ES-I3 (cell line): ENCODE measurements at regions not wholly inside any gene's neighbourhood (a gene's known extent, or its start where the extent isn't known, plus 50 kb on each side); places are given as distances from the start of the nearest gene placed in this dataset.

Experiments
- H3K36me3 ChIP-seq: 2 replicates; pipeline ENCODE4 v1.6.1; 2013; ENCODE audit warnings: mild to moderate bottlenecking, low read length, control low read depth, moderate library complexity; ENCODE audit not compliant: insufficient read depth
- H3K4me1 ChIP-seq: 2 replicates; pipeline ENCODE4 v1.6.1; 2013; ENCODE audit warnings: mild to moderate bottlenecking, control low read depth, low read length; ENCODE audit not compliant: insufficient read depth
- H3K9ac ChIP-seq: 2 replicates; pipeline ENCODE4 v1.6.1; 2013; ENCODE audit warnings: low read depth, mild to moderate bottlenecking, low read length, moderate library complexity
- H3K9me3 ChIP-seq: 2 replicates; pipeline ENCODE4 v1.6.1; 2013; ENCODE audit warnings: mild to moderate bottlenecking, low read length, moderate library complexity; ENCODE audit not compliant: control insufficient read depth, insufficient read depth

- no peaks in the 10 kb centered on the region for H3K36me3 ChIP-seq
- no peaks in the 10 kb centered on the region for H3K9me3 ChIP-seq
- H3K9ac ChIP-seq: no peak overlapping the region
- no peaks in the 10 kb centered on the region for H3K4me1 ChIP-seq
Observed at GRCh38 chr6:113381959-113382358, 475.2 kb upstream of the MARCKS start.

- H3K4me1 ChIP-seq: no peaks in the 10 kb centered on the region
- H3K9ac ChIP-seq: no peak overlapping the region
- no peaks in the 10 kb centered on the region for H3K36me3 ChIP-seq
- H3K9me3 ChIP-seq: no peaks in the 10 kb centered on the region
Observed at GRCh38 chr6:113383701-113384100, 473.4 kb upstream of the MARCKS start.

GRCh38 chr6:113385020-113385431, 472.1 kb upstream of the MARCKS start:
- H3K36me3 ChIP-seq: no peaks in the 10 kb centered on the region
- H3K9ac ChIP-seq: no peak overlapping the region
- H3K4me1 ChIP-seq: no peaks in the 10 kb centered on the region
- no peaks in the 10 kb centered on the region for H3K9me3 ChIP-seq

- H3K9me3 ChIP-seq: no peaks in the 10 kb centered on the region
- no peaks in the 10 kb centered on the region for H3K4me1 ChIP-seq
- no peak overlapping the region for H3K9ac ChIP-seq
- H3K36me3 ChIP-seq: no peaks in the 10 kb centered on the region
Observed at GRCh38 chr6:113388996-113389395, 468.1 kb upstream of the MARCKS start.

- H3K9ac ChIP-seq: no peak overlapping the region
- H3K4me1 ChIP-seq: no peaks in the 10 kb centered on the region
- no peaks in the 10 kb centered on the region for H3K36me3 ChIP-seq
- no peaks in the 10 kb centered on the region for H3K9me3 ChIP-seq
Observed at GRCh38 chr6:113392551-113393055, 464.5 kb upstream of the MARCKS start.

GRCh38 chr6:113394216-113394615, 462.9 kb upstream of the MARCKS start:
- H3K4me1 ChIP-seq: no peaks in the 10 kb centered on the region
- H3K9ac ChIP-seq: no peak overlapping the region
- H3K36me3 ChIP-seq: no peaks in the 10 kb centered on the region
- H3K9me3 ChIP-seq: no peaks in the 10 kb centered on the region

GRCh38 chr6:113394729-113395128, 462.4 kb upstream of the MARCKS start:
- Histone ChIP-seq H3K36me3 (no peaks in the 10 kb centered on the region), H3K9me3 (no peaks in the 10 kb centered on the region), H3K9ac (no peak overlapping the region), H3K4me1 (no peaks in the 10 kb centered on the region)

- no peak overlapping the region for H3K9ac ChIP-seq
- no peaks in the 10 kb centered on the region for H3K36me3 ChIP-seq
- no peaks in the 10 kb centered on the region for H3K4me1 ChIP-seq
- no peaks in the 10 kb centered on the region for H3K9me3 ChIP-seq
Observed at GRCh38 chr6:113396730-113397129, 460.4 kb upstream of the MARCKS start.

GRCh38 chr6:113397236-113397635, 459.9 kb upstream of the MARCKS start:
- H3K9ac ChIP-seq: no peak overlapping the region
- no peaks in the 10 kb centered on the region for H3K4me1 ChIP-seq
- H3K9me3 ChIP-seq: no peaks in the 10 kb centered on the region
- H3K36me3 ChIP-seq: no peaks in the 10 kb centered on the region

GRCh38 chr6:113401231-113401630, 455.9 kb upstream of the MARCKS start:
- H3K9ac ChIP-seq: no peak overlapping the region
- no peaks in the 10 kb centered on the region for H3K4me1 ChIP-seq
- no peaks in the 10 kb centered on the region for H3K36me3 ChIP-seq
- H3K9me3 ChIP-seq: no peaks in the 10 kb centered on the region

GRCh38 chr6:113402544-113402943, 454.6 kb upstream of the MARCKS start:
- H3K4me1 ChIP-seq: no peaks in the 10 kb centered on the region
- no peaks in the 10 kb centered on the region for H3K36me3 ChIP-seq

GRCh38 chr6:113403966-113404595, 453.1 kb upstream of the MARCKS start:
- H3K9ac ChIP-seq: no peak overlapping the region
- H3K36me3 ChIP-seq: no peaks in the 10 kb centered on the region
- H3K4me1 ChIP-seq: no peaks in the 10 kb centered on the region
- no peaks in the 10 kb centered on the region for H3K9me3 ChIP-seq

More at GRCh38 chr6:113402544-113402943, 454.6 kb upstream of the MARCKS start:
- no peak overlapping the region for H3K9ac ChIP-seq
- H3K9me3 ChIP-seq: no peaks in the 10 kb centered on the region

GRCh38 chr6:113405326-113406047, 451.7 kb upstream of the MARCKS start:
- Histone ChIP-seq H3K9me3 (no peaks in the 10 kb centered on the region), H3K36me3 (no peaks in the 10 kb centered on the region), H3K4me1 (no peaks in the 10 kb centered on the region), H3K9ac (no peak overlapping the region)

- Histone ChIP-seq H3K9ac (no peak overlapping the region), H3K4me1 (no peaks in the 10 kb centered on the region), H3K36me3 (no peaks in the 10 kb centered on the region), H3K9me3 (no peaks in the 10 kb centered on the region)
Observed at GRCh38 chr6:113406048-113406695, 451.0 kb upstream of the MARCKS start.

- H3K9me3 ChIP-seq: no peaks in the 10 kb centered on the region
- H3K36me3 ChIP-seq: no peaks in the 10 kb centered on the region
- H3K9ac ChIP-seq: no peak overlapping the region
- H3K4me1 ChIP-seq: peaks cover 3% of the 10 kb centered on the region; the same call in 1 of the 2 replicates
Observed at GRCh38 chr6:113411011-113411410, 446.1 kb upstream of the MARCKS start.
